ENCODE measurements at regions not wholly inside any gene's neighbourhood (a gene's known extent, or its start where the extent isn't known, plus 50 kb on each side); places are given as distances from the start of the nearest gene placed in this dataset.

- Histone ChIP-seq H3K9me2 (ENCODE audit: insufficient read depth, low read length) (no peaks in the 10 kb centered on the region), H3F3A (ENCODE audit: insufficient read depth, low read length, poor library complexity, severe bottlenecking) (no peaks in the 10 kb centered on the region), H4K20me1 (ENCODE audit: insufficient read depth) (no peaks in the 10 kb centered on the region), H3K79me2 (replicated peaks; ENCODE audit: insufficient read depth, low read length) (no peaks in the 10 kb centered on the region), H3K27me3 (ENCODE audit: insufficient read depth, low read depth, low read length) (no peaks in the 10 kb centered on the region), H3K4me3 (ENCODE audit: low read length) (no peak overlapping the region), H3K9me3 (ENCODE audit: low read length) (peaks cover 4% of the 10 kb centered on the region), H3K36me3 (ENCODE audit: insufficient read depth, low read length) (no peaks in the 10 kb centered on the region), H3K27ac (ENCODE audit: low read length) (no peak overlapping the region), H3K9ac (ENCODE audit: low read length) (no peak overlapping the region), H2AFZ (ENCODE audit: low read depth, low read length) (no peak overlapping the region), H3K4me2 (ENCODE audit: low read length) (no peak overlapping the region)
- TF ChIP-seq RAD21 (conservative IDR thresholded peaks at IDR 0.05) (no peak), CTCF (IDR thresholded peaks at IDR 0.05; ENCODE audit: poor library complexity, severe bottlenecking) (no peak), POLR2AphosphoS5 (IDR thresholded peaks at IDR 0.05) (no peak), SMC3 (conservative IDR thresholded peaks at IDR 0.05; ENCODE audit: poor library complexity) (no peak), REST (IDR thresholded peaks at IDR 0.05; ENCODE audit: borderline replicate concordance) (no peak), MXI1 (conservative IDR thresholded peaks at IDR 0.05; ENCODE audit: poor library complexity, severe bottlenecking) (no peak), EP300 (conservative IDR thresholded peaks at IDR 0.05; ENCODE audit: poor library complexity, severe bottlenecking) (no peak), EZH2 (IDR thresholded peaks at IDR 0.05; ENCODE audit: borderline replicate concordance, insufficient read depth, low read length, poor library complexity, severe bottlenecking) (no peak), TAF1 (IDR thresholded peaks at IDR 0.05; ENCODE audit: low read depth) (no peak)
These were observed 615.6 kb upstream of the DPPA4 start for GRCh38 chr3:109952924-109953323.

GRCh38 chr3:109963831-109964230 is 626.5 kb upstream of the DPPA4 start:
- Histone ChIP-seq H3K9me3 (ENCODE audit: low read length) (no peaks in the 10 kb centered on the region), H2AFZ (ENCODE audit: low read depth, low read length) (no peak overlapping the region), H3K79me2 (replicated peaks; ENCODE audit: insufficient read depth, low read length) (no peaks in the 10 kb centered on the region), H3K27ac (ENCODE audit: low read length) (no peak overlapping the region), H3K9me2 (ENCODE audit: insufficient read depth, low read length) (no peaks in the 10 kb centered on the region), H3K9ac (ENCODE audit: low read length) (no peak overlapping the region), H3K4me3 (ENCODE audit: low read length) (no peak overlapping the region), H3K36me3 (ENCODE audit: insufficient read depth, low read length) (no peaks in the 10 kb centered on the region), H3F3A (ENCODE audit: insufficient read depth, low read length, poor library complexity, severe bottlenecking) (no peaks in the 10 kb centered on the region), H3K27me3 (ENCODE audit: insufficient read depth, low read depth, low read length) (no peaks in the 10 kb centered on the region), H4K20me1 (ENCODE audit: insufficient read depth) (no peaks in the 10 kb centered on the region), H3K4me2 (ENCODE audit: low read length) (no peak overlapping the region)
- TF ChIP-seq REST (IDR thresholded peaks at IDR 0.05; ENCODE audit: borderline replicate concordance) (no peak), CTCF (IDR thresholded peaks at IDR 0.05; ENCODE audit: poor library complexity, severe bottlenecking) (no peak), TAF1 (IDR thresholded peaks at IDR 0.05; ENCODE audit: low read depth) (no peak), EZH2 (IDR thresholded peaks at IDR 0.05; ENCODE audit: borderline replicate concordance, insufficient read depth, low read length, poor library complexity, severe bottlenecking) (no peak), RAD21 (conservative IDR thresholded peaks at IDR 0.05) (no peak), SMC3 (conservative IDR thresholded peaks at IDR 0.05; ENCODE audit: poor library complexity) (no peak), EP300 (conservative IDR thresholded peaks at IDR 0.05; ENCODE audit: poor library complexity, severe bottlenecking) (no peak), POLR2AphosphoS5 (IDR thresholded peaks at IDR 0.05) (no peak), MXI1 (conservative IDR thresholded peaks at IDR 0.05; ENCODE audit: poor library complexity, severe bottlenecking) (no peak)
